ENCODE measurements at regions not wholly inside any gene's neighbourhood (a gene's known extent, or its start where the extent isn't known, plus 50 kb on each side); places are given as distances from the start of the nearest gene placed in this dataset.
"Not testable (repeated sequence)": the region's sequence is repeated elsewhere in the genome, so short reads cannot be mapped to it uniquely, and the experiment has no call there.

DNA sequence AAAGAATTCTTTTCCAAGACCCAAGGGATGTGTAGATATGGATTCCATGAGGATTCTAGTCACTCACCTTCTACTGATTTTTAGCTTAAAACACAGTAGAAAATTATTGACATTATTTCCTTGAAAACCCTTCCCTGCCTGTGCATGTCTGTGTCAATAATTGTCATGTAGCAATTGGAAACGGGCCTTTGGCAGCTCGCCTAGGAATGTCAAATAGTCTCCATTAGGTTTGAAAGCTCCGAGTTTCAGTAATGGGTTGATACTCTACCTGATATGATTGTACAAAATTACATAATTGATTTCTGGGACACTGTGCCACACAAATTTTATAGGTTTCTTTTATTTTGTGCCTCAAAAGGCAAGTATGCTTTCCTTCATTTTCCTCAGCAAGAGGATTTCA lies 515.2 kb upstream of the ARID1B start:
- DNase-seq = peak; percentile 84

DNA sequence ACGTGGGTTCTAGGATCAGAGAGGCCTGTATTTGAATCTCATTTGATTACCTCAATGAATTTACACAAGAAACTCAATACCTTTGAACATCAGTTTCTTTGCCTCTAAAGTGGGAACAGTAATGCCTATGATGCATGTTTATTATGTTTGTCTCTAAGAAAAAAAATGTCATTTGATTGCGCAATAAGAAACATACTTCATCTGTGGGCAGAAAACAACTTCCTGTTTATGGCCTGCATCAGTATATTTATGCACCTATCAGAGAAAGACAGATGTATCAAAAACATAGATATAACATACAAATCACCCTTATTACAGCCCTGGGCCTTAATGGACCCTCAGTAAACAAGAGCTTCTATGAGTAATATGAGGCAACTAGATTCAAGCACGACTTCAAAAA lies 516.4 kb upstream of the ARID1B start:
- DNase-seq = no peak

DNA sequence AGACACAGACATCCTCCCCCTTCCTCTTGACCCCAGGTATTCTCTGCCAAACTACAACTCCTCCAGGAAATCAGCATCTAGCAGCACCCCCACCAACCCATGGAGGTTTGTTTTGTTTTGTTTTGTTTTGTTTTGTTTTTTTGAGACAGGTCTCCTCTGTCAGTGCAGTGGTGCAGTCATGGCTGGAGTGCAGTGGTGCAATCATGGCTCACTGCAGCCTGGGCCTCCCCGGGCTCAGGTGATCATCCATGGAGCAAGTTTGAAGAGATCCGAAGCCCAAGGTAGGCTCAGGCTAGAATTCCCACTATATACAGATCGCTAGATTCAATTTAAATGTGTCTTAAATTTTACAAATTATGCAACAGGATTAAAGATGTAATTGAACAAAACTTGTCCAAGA lies 518.2 kb upstream of the ARID1B start:
- DNase-seq = no peak

DNA sequence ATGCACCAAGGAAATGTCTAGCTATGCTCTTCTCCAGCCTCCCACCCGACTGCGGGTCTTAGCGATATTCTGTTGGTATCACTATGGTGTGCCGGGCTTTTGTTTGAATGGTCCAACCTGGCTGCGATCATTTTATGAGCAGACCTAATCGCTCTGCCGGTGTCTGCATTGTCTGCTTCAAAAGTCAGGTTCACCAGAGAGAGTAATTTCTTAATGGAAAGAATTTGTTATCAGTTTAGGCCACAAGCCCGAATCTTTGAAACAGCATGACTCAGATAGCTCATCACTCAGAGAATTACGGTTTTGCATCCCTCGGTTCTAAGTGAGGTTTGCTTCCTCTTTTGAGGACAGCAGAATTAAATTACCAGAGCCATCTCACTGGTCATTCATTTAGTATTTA lies 521.0 kb upstream of the ARID1B start:
- DNase-seq = no peak

DNA sequence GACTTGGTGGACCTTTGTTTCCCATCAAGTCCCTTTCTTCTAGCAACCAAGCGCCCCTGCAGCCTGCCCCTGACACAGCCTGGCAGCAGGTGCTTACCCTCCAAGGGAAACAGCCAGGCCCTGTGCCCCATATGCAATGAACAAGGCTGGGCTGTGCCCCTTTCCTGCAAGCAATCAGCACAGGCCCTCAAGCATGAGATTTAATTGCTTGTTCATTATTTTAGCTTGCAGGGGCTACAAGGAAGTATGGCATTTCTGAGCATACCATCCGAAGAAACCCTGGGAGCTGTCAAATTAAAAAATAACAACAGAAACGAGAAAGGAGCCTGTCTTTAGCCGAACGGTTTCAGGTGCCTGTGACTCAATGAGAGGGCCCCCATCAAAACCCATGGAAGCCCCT lies 522.9 kb upstream of the ARID1B start:
- DNase-seq = no peak

DNA sequence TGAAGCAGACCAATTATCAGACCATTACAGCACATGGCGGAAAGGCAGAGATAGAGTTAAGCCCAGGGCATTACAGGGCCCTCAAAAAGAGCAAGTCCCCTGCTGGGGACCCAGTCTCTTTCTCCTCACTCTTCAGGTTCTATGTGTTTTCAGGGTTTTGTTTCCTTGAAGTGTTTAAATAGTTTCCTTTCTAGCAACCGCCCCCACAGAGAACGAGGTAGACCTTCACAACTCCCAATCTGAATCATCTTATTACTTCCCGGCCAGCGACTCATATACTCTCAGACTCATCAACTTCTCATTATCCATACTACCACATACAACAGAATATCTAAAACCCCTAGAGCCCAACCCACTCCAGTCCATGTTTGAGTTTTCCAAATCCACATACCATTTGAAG lies 526.6 kb upstream of the ARID1B start:
- DNase-seq = no peak

DNA sequence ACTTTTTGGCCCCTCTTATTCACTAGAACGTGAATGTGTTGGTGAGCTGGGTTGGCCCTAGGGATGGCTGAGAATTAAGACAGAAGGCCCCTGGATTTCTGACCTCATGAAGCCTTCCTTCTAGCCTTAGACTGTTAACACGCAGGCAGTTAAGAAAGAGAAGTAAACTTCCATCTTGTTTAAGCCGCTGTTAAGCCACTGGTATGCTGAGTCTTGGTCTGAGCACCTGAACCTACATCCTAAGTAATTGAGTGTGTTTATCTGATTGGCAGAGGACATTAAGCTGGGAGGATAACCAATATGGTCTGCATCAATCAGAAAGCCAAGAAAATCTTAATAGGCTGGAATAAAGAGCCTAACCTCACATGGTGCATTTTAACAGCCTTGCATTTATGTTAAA lies 535.0 kb upstream of the ARID1B start:
- DNase-seq = no peak

DNA sequence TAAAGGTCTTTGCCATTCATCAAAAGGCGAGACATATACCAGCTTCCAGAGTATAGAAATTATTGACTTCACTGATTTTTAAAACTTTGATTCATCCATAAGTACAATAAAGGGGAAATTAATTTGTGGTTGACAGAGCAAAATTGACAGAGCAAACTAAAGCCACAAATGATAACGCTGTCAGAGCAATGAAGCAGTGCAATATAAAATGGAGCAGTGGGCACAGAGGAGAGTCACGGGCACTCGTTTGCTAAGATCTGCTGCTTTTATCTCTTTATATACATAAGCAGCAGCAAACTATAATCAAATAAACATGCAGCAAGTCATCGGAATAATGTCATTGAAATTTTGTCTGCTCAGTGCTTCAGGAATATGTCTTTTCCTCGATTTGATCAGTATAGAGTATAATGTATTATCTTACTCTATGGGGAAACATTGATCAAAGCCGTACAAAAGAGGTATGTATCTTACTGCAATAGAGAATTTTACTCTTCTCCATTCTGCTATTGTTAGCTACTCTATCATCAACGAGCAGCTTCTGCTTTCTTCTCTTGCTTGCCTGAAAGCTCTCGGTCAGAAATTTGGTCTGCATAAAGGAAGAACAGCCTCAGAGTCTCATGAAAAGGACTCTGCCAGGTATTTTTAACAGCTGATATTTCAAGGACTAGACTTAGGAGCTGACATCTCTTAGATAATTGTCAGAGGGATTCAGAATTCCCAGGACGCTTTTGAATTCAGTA lies 546.0 kb upstream of the ARID1B start:
- DNase-seq = no peak

DNA sequence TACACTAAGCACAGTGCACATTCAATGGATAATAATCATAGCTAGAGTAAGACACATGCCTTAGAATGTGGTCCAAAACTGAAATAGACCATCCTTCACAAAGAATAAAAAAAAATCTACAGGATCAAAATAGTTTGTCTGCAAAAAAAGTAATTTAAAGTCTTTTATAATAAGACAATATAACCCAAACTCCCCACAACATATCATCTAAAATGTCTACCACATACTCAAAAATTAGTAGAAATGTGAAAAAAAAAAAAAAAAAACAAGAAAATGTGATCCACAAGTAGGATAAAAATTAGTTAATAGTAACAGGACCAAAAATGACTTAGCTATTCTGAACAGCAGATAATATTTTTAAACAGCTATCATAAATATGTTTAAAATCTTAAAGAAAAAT lies 557.2 kb upstream of the ARID1B start:
- no peak for DNase-seq

DNA sequence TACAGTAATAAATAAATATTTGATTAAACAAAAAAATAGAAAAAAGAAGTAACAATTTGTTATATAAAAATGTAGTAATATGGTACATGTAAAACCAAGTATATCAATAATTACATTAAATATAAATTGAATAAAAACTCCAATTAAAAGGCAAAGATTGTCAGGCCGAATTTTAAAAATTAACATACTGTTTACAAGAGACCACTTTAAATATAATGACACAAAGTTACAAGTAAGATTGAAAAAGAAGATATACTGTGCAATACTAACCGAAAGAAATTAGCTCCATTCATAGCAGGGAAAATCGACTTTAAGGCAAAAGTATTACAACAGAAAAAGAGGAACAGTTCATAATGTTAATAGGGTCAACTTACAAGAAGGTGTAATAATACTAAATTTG lies 571.5 kb upstream of the ARID1B start:
- no peak for DNase-seq

DNA sequence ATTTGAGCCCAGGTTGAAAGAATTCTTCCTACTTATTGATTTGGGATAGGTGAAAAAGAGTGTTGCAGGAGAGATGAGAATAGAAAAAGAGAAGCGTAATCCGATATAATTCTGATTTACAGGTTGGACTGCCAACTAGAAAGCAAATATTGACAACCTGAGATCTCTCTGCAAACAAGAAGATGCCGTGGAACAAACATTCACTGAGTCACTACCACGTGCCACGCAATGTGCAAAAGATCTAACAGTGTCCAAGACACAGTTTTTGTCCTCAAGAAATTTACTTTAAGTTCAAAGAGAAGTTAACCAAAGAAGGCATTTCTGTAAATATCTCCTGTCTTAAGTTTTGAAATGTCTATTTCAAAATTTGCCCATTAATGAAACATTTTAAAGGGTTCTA lies 578.0 kb upstream of the ARID1B start:
- DNase-seq = no peak

DNA sequence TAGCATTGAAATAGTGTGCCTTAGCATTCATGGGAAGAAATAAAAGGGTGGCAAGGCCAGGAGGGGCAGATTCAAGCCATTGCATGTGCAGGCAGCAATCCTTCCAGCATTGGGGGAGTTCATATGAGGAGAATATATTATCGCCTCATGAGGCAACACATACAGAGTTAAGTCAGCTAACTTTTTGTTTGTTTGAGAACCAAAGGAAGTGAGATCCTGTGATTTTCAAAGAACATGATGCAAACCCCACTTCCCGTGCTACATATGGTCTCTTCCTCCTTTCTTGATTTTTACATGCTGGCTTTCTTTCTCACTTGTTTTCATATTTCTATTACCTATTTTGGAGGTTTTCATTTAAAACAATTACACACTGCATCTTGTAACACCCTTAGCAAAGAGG lies 579.7 kb upstream of the ARID1B start:
- DNase-seq = no peak

DNA sequence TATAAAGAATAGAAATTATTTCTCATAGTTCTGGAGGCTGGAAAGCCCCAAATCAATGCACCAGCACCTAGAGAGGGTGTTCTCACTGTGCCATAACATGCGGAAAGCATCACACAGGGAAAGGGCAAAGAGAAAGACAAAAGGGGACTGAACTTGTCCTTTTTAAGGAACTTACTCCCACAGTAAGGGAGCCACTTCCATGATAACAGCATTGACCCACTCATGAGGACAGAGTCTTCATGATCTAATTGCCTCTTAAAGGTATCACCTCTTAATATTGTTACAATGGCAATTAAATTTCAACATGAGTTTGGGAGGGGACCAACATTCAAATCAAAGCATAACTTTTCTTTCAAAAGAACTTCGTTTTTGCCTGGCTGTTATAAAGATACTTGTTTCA lies 582.2 kb upstream of the ARID1B start:
- no peak for DNase-seq

DNA sequence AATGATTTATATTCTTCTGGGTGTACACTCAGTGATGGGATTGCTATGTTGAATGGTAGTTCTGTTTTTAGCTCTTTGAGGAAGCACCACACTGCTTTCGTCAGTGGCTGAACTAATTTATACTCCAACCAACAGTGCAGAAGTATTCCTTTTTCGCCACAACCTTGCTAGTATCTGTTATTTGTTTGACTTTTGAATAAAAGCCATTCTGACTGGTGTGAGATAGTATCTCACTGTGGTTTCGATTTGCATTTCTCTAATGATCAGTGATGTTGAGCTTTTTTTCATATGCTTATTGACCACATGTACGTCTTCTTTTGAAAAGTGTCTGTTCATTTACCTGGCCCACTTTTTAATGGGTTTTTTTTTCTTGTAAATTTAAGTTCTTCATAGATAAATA lies 583.8 kb upstream of the ARID1B start:
- no peak for DNase-seq

DNA sequence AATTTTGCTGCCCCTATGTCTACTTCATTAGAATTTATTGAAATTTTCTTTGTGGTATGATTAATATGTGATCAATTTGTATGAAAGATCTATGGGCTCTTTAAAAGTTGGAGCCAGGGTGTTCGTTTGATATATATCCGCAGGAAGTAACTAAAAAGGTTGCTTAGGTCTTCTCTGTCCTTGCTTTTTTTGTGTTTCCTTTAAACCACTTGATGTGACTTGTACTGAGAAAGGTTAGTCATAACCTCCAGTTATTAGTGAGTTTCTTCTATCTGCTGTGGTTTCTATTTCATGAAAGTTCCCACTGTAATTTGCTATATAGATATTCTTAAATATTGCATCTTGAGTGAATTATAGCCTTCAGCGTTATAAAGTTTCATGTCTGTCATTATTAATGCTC lies 585.3 kb upstream of the ARID1B start:
- DNase-seq = no peak

DNA sequence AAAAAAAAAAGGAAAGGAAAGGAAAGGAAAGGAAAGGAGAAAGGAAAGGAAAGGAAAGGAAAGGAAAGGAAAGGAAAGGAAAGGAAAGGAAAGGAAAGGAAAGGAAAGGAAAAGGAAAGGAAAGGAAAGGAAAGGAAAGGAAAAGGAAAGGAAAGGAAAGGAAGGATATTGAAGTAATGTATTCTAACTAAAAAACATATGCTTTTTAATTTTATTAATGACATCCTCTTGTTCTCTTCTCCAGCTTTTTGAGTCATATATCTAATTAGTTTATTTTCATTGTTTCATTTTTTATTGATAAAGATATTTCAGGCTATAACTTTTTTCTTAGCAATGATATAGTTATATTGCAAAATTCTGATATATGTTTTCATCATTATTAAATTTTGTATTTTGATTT lies 585.8 kb upstream of the ARID1B start:
- DNase-seq = not testable (repeated sequence)

DNA sequence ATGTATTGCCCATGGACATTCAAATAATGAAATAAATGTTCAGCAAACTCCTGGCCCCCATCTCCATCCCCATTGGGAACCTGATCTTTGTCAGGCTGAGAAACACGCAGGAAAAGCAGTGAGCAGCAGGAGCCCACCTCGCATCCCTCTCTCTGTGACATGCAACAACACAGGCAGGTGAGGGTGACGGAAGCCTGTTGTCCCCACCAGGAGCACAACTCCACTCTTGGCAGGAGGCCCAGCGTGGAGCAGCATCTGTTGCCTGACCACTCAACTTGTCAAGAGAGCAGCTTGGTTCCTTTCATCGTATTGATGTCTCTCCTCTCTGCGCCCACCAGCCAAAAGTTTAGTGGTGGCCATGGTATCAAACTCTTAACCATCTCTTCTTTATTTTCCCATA lies 586.9 kb upstream of the ARID1B start:
- DNase-seq = peak; percentile 89

DNA sequence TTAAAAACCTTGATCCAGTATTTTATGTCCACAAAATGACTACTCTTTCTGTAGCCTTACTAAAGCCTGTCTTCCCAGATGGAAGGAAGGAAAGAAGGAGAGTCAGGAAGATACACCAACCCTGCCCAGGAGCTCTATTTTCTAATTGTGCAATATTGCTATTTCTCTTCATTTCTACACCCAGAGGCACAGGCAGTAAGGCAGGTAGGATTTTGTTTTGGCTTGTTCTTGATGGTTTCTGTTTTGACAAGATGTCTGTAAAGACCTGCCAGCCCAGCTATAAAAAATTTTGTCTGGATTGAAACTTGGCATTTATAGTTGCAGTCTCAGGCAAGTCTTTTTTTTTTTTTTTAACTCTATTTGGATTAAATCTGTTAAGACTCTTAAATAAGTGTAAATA lies 587.5 kb upstream of the ARID1B start:
- DNase-seq = no peak

DNA sequence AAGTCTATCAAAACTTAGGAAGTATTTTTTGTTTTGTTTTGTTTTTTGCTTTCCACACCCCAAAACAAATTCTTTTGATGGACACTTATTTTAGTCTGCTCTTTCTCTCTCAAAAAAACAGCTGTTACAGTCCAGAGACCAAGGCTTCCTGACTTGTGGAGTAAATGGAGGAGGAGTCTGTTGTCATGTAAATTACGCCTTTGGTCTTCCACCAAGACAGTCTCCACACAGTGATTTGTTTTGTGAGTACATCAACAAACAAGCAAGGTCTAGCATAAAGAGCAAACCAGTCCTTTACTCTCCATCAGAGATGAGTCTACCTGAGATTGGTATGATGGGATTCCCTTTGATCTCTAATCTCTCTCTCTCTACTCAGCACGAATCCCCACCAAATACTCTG lies 588.0 kb upstream of the ARID1B start:
- peak; percentile 20 for DNase-seq

DNA sequence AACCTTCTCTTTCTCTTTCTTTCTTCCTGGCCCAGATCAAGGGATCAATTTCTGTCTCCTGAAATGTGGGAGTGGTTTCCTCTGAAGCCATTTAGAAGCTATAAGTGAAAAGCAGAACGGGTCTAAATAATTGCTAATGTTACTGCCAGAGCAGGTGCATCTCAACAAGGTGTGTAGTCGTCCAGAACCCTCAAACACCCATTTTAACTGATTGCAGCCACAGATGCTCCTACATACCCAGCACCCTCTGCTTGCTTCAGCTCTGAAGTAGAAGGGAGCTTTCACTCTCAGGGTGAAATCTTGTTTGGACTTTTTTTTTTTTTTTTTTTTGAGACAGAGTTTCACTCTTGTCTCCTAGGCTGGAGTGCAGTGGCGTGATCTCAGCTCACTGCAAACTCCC lies 592.1 kb upstream of the ARID1B start:
- peak; percentile 64 for DNase-seq

DNA sequence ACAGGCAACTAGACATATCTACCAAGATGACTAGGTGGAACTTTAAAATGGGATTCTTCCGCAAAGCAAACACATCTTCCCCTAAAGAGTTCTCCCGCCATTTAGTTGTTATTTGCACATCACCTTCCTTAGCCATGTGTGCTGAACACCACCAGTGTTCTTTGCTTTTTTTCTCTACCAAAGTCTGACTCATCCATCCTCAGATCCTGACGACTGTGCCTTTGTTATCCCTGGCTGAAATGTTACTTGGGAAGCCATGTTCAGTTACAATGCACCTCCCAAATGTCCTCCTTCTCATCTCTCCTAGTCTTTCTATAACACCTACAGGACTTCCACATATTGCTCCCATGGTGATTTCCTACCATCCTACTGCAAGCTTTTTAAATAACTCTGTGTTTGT lies 593.5 kb upstream of the ARID1B start:
- DNase-seq = peak; percentile 30

DNA sequence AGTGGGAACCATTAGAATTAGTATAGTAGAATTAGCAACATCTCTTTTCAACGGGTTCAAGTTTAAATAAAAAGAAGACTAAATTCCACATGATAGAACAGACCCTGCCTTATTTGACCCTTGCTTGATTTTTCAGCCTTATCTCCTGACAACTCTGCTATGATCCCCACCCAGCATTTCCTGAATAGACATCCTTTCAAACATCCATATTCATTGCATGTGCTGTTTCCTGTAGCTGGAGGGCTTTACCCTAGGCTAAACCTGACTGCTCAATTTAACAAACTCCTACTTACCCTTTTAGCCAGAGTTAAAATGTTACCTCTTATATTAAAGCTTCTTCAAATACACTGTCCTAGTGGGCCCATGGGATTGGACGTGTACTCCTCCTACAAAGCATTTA lies 594.8 kb upstream of the ARID1B start:
- DNase-seq = no peak

DNA sequence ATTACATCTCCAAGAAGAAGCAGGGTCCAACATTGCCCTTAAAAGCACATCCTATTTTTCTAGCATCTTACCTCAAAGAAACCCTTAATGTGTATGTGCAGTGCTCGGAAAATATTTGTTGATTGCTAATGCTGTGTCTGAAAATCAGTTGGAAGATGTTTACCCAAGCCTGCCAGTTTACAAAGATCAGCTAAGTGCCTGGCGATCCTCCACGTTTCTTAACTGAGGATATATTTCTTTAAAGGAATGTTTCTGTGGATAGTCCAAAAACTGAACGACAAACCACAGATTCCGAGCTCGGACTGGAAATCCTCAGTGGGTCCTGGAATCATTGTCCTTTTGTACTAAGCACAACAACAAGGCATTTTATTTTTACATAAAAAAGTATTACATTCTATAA lies 595.7 kb upstream of the ARID1B start:
- no peak for DNase-seq

DNA sequence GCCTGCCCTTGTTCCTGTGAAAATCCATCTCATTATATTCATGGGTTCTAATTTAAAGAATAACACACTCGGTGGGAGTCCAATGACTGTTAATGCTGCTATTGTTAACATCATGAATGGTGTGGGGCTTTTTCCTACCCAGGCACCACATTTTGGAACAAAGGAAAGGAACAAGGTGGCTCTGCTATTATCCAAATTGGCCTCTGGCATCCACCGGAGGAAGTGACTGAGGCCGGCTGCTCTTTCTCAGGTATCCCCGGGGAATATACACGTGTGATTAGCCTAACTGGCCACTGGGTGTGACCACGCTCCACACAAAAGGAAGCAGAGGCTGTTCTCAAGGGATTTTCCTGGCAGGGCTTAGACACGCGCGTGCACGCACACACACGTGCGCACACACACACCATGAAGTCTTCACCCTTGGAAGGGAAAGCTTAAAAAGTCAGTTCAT lies 601.2 kb upstream of the ARID1B start:
- peak; percentile 99 for DNase-seq

DNA sequence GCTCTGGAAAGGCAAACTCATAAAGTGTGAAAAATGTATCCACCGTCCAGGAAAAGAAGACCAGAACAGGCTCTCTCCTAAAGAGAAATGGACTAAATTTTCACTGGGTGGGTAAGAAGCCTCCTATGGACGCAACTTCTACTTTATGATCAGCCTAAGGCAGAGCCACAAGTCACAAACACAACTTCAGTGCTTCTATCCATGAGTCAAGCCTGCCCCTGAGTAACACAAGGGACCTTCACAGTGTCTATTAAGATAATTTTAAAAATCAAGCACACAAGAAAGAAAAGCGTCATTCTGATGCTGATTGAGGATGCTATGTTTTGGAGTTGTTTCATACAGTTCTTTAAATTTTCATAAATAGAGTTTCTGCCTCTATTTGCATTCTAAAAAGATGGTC lies 601.7 kb upstream of the ARID1B start:
- DNase-seq = no peak

Data from NCI-H146 (cell line).